Activated T-helper 1 cell treated with anti-CD3 and anti-CD28 coated beads, Interleukin-12 subunit alpha, Interleukin-12 subunit beta, Interleukin-2, Interleukin-4 antibody, amounts not matched to agents 30 ng/mL and 10 ng/mL and 1 ng/mL, durations not matched to agents 14 hours and 24 hours and 36 hours (primary cell): ENCODE measurements at regions not wholly inside any gene's neighbourhood (a gene's known extent, or its start where the extent isn't known, plus 50 kb on each side); places are given as distances from the start of the nearest gene placed in this dataset.

ENCODE experiments used
- DNase-seq: peaks from one replicate; pipeline ENCODE4 v3.0.0; 2021; ENCODE audit warnings: low spot score
- H3K27ac Mint-ChIP-seq: one replicate; pipeline ENCODE4 v1.8.0; 2021; ENCODE audit warnings: mild to moderate bottlenecking, mixed read lengths
- H3K27me3 Mint-ChIP-seq: one replicate; pipeline ENCODE4 v1.8.0; 2022; ENCODE audit warnings: mild to moderate bottlenecking, moderate library complexity, mixed read lengths; ENCODE audit not compliant: insufficient read depth
- H3K36me3 Mint-ChIP-seq: one replicate; pipeline ENCODE4 v1.8.0; 2021; ENCODE audit warnings: low read depth, mixed read lengths
- H3K4me1 Mint-ChIP-seq: one replicate; pipeline ENCODE4 v1.8.0; 2021; ENCODE audit warnings: low read depth, mixed read lengths
- H3K4me3 Mint-ChIP-seq: one replicate; pipeline ENCODE4 v1.8.0; 2021; ENCODE audit warnings: mild to moderate bottlenecking, moderate library complexity, mixed read lengths
- H3K9me3 Mint-ChIP-seq: one replicate; pipeline ENCODE4 v1.8.0; 2021; ENCODE audit warnings: mixed read lengths
- intact Hi-C: fragments of 100-400 bp; cut with micrococcal nuclease; formaldehyde crosslinking; loops from one replicate; pipeline ENCODE4 v1.15.1; 2024

DNA sequence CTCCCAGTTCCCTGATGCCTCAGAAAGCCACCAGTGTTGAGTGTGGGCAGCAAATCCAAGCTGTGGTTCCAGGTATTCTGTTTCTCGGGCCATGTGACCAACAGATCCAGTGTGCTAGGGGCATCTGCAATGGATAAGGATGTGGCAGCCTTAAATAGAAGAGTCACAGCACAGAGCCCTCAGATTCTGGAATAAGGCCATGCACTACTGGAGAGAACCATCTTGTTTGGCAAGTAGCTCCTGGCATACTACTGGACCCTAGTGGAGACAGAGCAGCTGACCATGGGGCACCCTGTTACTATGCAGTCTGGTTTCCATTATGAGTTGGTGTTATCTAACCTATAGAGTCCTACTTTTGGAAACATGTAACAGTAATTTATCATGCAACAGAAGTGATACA is 53.3 kb upstream of the ZBTB7C start:
- Mint-ChIP-seq H3K27me3 (peaks cover 26% of the 10 kb centered on the region), H3K27ac (no peak overlapping the region), H3K36me3 (no peaks in the 10 kb centered on the region), H3K4me1 (no peaks in the 10 kb centered on the region), H3K4me3 (no peak overlapping the region), H3K9me3 (no peaks in the 10 kb centered on the region)
- DNase-seq, result no peak
- intact Hi-C loops, result no loop called here

DNA sequence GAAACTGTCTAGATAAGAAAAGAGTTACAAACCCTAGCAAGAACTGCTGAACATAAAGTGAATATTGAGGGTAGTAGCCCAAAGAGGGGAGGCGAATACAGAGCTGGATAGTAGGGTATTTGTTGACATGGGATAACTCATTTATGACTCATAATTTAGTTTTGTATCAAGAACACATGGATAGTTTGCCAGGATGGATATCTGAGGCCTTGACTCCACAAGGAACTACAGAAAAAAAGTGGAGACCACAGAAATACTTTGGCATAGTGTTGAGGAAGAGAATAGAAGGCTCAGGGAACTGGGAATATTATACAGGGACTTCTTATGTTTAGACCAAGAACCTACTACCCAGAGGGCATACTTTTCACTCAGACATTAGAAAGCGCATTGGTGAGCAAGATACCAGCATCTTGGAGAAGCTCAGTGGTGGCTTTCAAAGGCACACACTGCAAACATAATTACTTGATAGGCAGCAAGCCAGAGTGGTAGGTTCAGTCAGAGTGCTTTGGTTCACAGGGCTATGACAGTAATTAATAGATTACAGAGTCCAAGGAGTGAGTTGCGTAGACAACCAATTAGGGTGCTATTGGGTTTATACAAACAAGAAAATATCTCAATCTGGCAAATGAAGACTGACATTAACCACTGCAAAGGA is 51.9 kb upstream of the ZBTB7C start:
- intact Hi-C loops, result loop anchor here (1.0 kb wide), 1 partner anchor 39 kb away; no protein-coding TSS in a partner anchor
- no peak overlapping the region for H3K27ac Mint-ChIP-seq
- H3K4me1 Mint-ChIP-seq, result peaks cover 5% of the 10 kb centered on the region
- no peaks in the 10 kb centered on the region for H3K36me3 Mint-ChIP-seq
- peaks cover 26% of the 10 kb centered on the region for H3K27me3 Mint-ChIP-seq
- no peak overlapping the region for H3K4me3 Mint-ChIP-seq
- H3K9me3 Mint-ChIP-seq, result no peaks in the 10 kb centered on the region
- no peak for DNase-seq

DNA sequence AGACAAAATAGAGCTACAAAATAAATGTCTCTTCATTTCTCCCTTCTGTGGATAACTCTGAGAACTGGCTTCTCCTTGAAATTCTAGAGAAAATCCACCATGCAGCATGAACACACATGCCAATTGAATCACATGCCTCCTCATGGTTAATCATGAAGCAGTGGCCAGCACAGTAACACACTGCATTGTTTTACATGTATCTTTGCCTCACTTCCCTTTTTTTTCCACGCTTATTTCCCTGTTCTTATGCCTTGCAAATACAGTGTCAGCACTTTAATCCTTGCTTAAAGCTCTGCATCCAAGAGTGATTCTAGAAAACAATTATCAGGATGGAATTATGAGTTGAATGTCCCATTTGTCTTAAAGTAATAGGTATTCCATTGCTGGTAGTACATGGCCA is 50.3 kb upstream of the ZBTB7C start:
- Mint-ChIP-seq H3K4me1 (peaks cover 11% of the 10 kb centered on the region), H3K36me3 (no peaks in the 10 kb centered on the region), H3K27ac (no peak overlapping the region), H3K9me3 (no peaks in the 10 kb centered on the region), H3K4me3 (no peak overlapping the region), H3K27me3 (peaks cover 33% of the 10 kb centered on the region)
- DNase-seq, result no peak
- intact Hi-C loops, result no loop called here

DNA sequence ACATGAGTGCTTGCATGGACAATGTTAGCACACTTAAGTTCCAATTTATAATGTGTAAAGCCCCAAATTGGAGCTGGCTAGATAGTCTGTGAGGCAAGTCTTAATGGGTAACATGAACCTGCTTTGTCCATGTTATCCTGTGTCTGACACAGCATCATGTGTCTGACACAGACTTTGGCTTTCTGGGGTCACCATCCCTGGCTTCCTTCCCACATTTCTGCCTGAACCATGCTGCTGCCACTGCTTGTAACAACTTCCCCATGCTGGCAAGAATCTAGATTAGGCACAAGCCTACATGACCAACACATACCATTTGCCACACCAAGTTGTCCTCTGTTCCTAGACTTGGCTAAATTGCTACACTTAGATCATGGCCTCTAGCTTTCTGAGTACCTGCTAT is 49.8 kb upstream of the ZBTB7C start:
- H3K9me3 Mint-ChIP-seq, result no peaks in the 10 kb centered on the region
- H3K4me1 Mint-ChIP-seq, result peaks cover 11% of the 10 kb centered on the region
- peaks cover 37% of the 10 kb centered on the region for H3K27me3 Mint-ChIP-seq
- no peaks in the 10 kb centered on the region for H3K36me3 Mint-ChIP-seq
- DNase-seq, result no peak
- H3K4me3 Mint-ChIP-seq, result no peak overlapping the region
- no peak overlapping the region for H3K27ac Mint-ChIP-seq
- intact Hi-C loops, result no loop called here
